SK-N-SH (cell line): ENCODE measurements at regions not wholly inside any gene's neighbourhood (a gene's known extent, or its start where the extent isn't known, plus 50 kb on each side); places are given as distances from the start of the nearest gene placed in this dataset.
"Not testable (repeated sequence)": the region's sequence is repeated elsewhere in the genome, so short reads cannot be mapped to it uniquely, and the experiment has no call there.

Experiments used
- CTCF ChIA-PET: fragments of 300-600, 350-600 bp; formaldehyde crosslinking; extraction: SDS; loops from one replicate; lab custom pipeline; 2021; lab: Yijun Ruan, JAX
- POLR2A ChIA-PET: fragments of 350-600 bp; sonication (Branson Sonifier 250); formaldehyde crosslinking; extraction: SDS; loops from one replicate; lab custom pipeline; 2020; ENCODE audit warnings: antibody characterized with exemption, inconsistent platforms; lab: Yijun Ruan, JAX
- DNase-seq: peaks from one replicate; pipeline ENCODE4 v3.0.0; 2012
- H2AFZ ChIP-seq: fragments of 200-600 bp; sonication (generic); 2 replicates; pipeline ENCODE4 v1.8.1; 2016; ENCODE audit warnings: antibody characterized with exemption, mild to moderate bottlenecking, low read depth
- H3F3A ChIP-seq: fragments of 200-600 bp; sonication (generic); replicated peaks from 2 replicates; pipeline ENCODE3; 2016; ENCODE audit warnings: antibody characterized with exemption, mild to moderate bottlenecking; ENCODE audit not compliant: insufficient read depth
- H3K27ac ChIP-seq, 2 experiments: fragments of 200-500 bp in 1 of 2; fragments of 200-600 bp in 1 of 2; sonication (Bioruptor generic) in 1 of 2; sonication (generic), shearing (Covaris generic) in 1 of 2; 2 replicates each; pipeline versions ENCODE4 v1.5.1 to v1.6.1; 2014 to 2016; ENCODE audit warnings: low read depth in 2 of 2, inconsistent platforms in 1 of 2, low read length in 1 of 2, mild to moderate bottlenecking in 1 of 2, mixed read lengths in 1 of 2
- H3K27me3 ChIP-seq: fragments of 200-600 bp; sonication (generic), shearing (Covaris generic); 2 replicates; pipeline ENCODE4 v1.6.1; 2016; ENCODE audit warnings: mixed run types; ENCODE audit not compliant: insufficient read depth
- H3K36me3 ChIP-seq, 2 experiments: fragments of 200-500 bp in 1 of 2; fragments of 200-600 bp in 1 of 2; sonication (Bioruptor generic) in 1 of 2; sonication (generic) in 1 of 2; replicated peaks in 1 of 2; 2 replicates each; pipeline versions ENCODE3 to v1.5.1; 2014 to 2016; ENCODE audit warnings: low read length in 1 of 2, mild to moderate bottlenecking in 1 of 2; ENCODE audit not compliant: insufficient read depth in 2 of 2, control insufficient read depth in 1 of 2
- H3K4me1 ChIP-seq, 2 experiments: fragments of 200-500 bp in 1 of 2; fragments of 200-600 bp in 1 of 2; sonication (Bioruptor generic) in 1 of 2; sonication (generic), shearing (Covaris generic) in 1 of 2; 2 replicates each; pipeline versions ENCODE4 v1.5.1 to v1.6.1; 2014 to 2016; ENCODE audit warnings: low read depth in 1 of 2, low read length in 1 of 2, mixed run types in 1 of 2; ENCODE audit not compliant: insufficient read depth in 2 of 2, control insufficient read depth in 1 of 2
- H3K4me2 ChIP-seq: fragments of 200-600 bp; sonication (generic), shearing (Covaris generic); 2 replicates; pipeline ENCODE4 v1.6.1; 2017; ENCODE audit warnings: mixed run types
- H3K4me3 ChIP-seq, 2 experiments: fragments of 200-500 bp in 1 of 2; fragments of 200-600 bp in 1 of 2; sonication (Bioruptor generic) in 1 of 2; sonication (generic), shearing (Covaris generic) in 1 of 2; 2 replicates each; pipeline versions ENCODE4 v1.5.1 to v1.8.1; 2014 to 2016; ENCODE audit warnings: low read depth in 2 of 2, inconsistent platforms in 1 of 2, low read length in 1 of 2, mild to moderate bottlenecking in 1 of 2, mixed read lengths in 1 of 2, moderate library complexity in 1 of 2
- H3K79me2 ChIP-seq: fragments of 200-600 bp; sonication (generic); 2 replicates; pipeline ENCODE4 v1.8.1; 2017; ENCODE audit warnings: mild to moderate bottlenecking; ENCODE audit not compliant: insufficient read depth
- H3K9ac ChIP-seq: fragments of 200-600 bp; sonication (generic); 2 replicates; pipeline ENCODE4 v1.6.1; 2017; ENCODE audit warnings: mixed run types
- H3K9me2 ChIP-seq: fragments of 200-600 bp; sonication (generic); 2 replicates; pipeline ENCODE4 v1.6.1; 2017; ENCODE audit warnings: mixed run types
- H3K9me3 ChIP-seq: fragments of 200-600 bp; sonication (generic); 2 replicates; pipeline ENCODE4 v1.6.1; 2017; ENCODE audit warnings: mixed run types, mild to moderate bottlenecking, moderate library complexity
- H4K20me1 ChIP-seq: fragments of 200-600 bp; sonication (generic); 2 replicates; pipeline ENCODE4 v1.6.1; 2017; ENCODE audit warnings: mild to moderate bottlenecking, mixed run types; ENCODE audit not compliant: insufficient read depth
- EZH2phosphoT487 ChIP-seq: fragments of 200-600 bp; sonication (generic); IDR thresholded peaks from 2 replicates; pipeline ENCODE4 v1.6.1; 2017; ENCODE audit warnings: low read depth, mixed run types, mild to moderate bottlenecking, antibody characterized with exemption, moderate library complexity, borderline replicate concordance
- FOSL2 ChIP-seq: IDR thresholded peaks from 2 replicates; pipeline ENCODE4 v1.4.0; 2012; ENCODE audit warnings: low read depth, mild to moderate bottlenecking, moderate library complexity, borderline replicate concordance
- FOXM1 ChIP-seq: IDR thresholded peaks from 2 replicates; pipeline ENCODE4 v1.4.0; 2012; ENCODE audit warnings: low read depth, mild to moderate bottlenecking
- GATA2 ChIP-seq: sonication (generic); formaldehyde crosslinking; IDR thresholded peaks from 2 replicates; pipeline ENCODE4 v1.5.0; 2020; ENCODE audit warnings: mild to moderate bottlenecking, missing genetic modification reagents
- MAX ChIP-seq: IDR thresholded peaks from 2 replicates; pipeline ENCODE4 v1.4.0; 2012; ENCODE audit warnings: low read depth
- NRF1 ChIP-seq: IDR thresholded peaks from 2 replicates; pipeline ENCODE4 v1.6.1; 2012; ENCODE audit warnings: low read depth, mild to moderate bottlenecking, low read length
- POLR2AphosphoS5 ChIP-seq: IDR thresholded peaks from 2 replicates; pipeline ENCODE4 v1.6.1; 2012; ENCODE audit warnings: low read depth, low read length
- RAD21 ChIP-seq: IDR thresholded peaks from 2 replicates; pipeline ENCODE4 v1.6.1; 2012; ENCODE audit warnings: mild to moderate bottlenecking, low read length
- RFX5 ChIP-seq: IDR thresholded peaks from 2 replicates; pipeline ENCODE4 v1.6.1; 2012; ENCODE audit warnings: mild to moderate bottlenecking, improper control_type of control experiment, low read length
- RXRA ChIP-seq: IDR thresholded peaks from 2 replicates; pipeline ENCODE4 v1.4.0; 2012; ENCODE audit warnings: low read depth, mild to moderate bottlenecking, borderline replicate concordance
- SMC3 ChIP-seq: IDR thresholded peaks from 2 replicates; pipeline ENCODE4 v1.6.1; 2012; ENCODE audit warnings: low read depth, low read length, improper control_type of control experiment
- ZBTB33 ChIP-seq: IDR thresholded peaks from 2 replicates; pipeline ENCODE4 v1.4.0; 2012; ENCODE audit warnings: low read depth, borderline replicate concordance
- WGBS: methylation state at CpG from one replicate; pipeline ENCODE4 v1.1.6; 2017; ENCODE audit warnings: low lambda C conversion rate; 5-methylcytosine and 5-hydroxymethylcytosine counted together
- TF ChIP-seq, protein P1 (sequence below): fragments of 200-600 bp; sonication (generic); IDR thresholded peaks from 2 replicates; pipeline ENCODE4 v1.6.1; 2017; ENCODE audit warnings: antibody characterized with exemption, mild to moderate bottlenecking, moderate library complexity
- TF ChIP-seq, protein P2 (sequence below): IDR thresholded peaks from 2 replicates; pipeline ENCODE4; 2012

DNA sequence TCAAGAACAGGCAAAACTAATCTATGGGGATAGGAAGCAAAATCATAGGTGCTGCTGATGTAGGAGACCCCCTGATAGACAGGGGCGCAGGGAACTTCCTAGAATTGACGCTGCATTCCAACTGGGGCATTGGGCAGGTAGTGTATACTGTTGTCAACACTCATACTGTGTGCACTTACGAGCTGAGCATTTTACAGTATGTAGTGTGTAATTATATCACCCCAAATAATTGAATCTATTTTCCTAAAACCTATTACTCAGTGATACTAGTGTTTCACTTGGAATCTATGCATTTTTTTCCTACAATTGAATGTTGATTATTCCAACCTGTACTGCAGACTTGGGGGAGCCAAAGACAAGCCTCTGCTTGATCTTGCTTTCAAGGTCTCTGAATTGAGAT is 207.0 kb upstream of the PRKCQ start:
- ChIA-PET POLR2A (no interaction called here), CTCF (interaction anchor here (0.8 to 2.4 kb wide), 10 partner anchors 8 to 633 kb away, joined by 3 to 13 read pairs (median 3); no protein-coding TSS in a partner anchor)
- H3K4me3 ChIP-seq, result no peak overlapping the region
- TF ChIP-seq MAX, result no peak
- no peak for TF ChIP-seq EZH2phosphoT487
- no peak for TF ChIP-seq FOXM1
- TF ChIP-seq POLR2AphosphoS5, result no peak
- TF ChIP-seq SMC3, result no peak
- no peak for TF ChIP-seq FOSL2
- no peaks in the 10 kb centered on the region for H3F3A ChIP-seq
- no peak overlapping the region for H3K9ac ChIP-seq
- no peak overlapping the region; the same call in 1 of the 2 replicates for H2AFZ ChIP-seq
- H3K9me3 ChIP-seq, result no peaks in the 10 kb centered on the region
- no peaks in the 10 kb centered on the region; a peak in 2 of 4 replicates for H3K4me1 ChIP-seq
- WGBS, result 92% methylated on average over 3 of the region's 3 CpGs
- no peaks in the 10 kb centered on the region for H4K20me1 ChIP-seq
- H3K9me2 ChIP-seq, result no peaks in the 10 kb centered on the region
- no peaks in the 10 kb centered on the region for H3K79me2 ChIP-seq
- no peaks in the 10 kb centered on the region for H3K36me3 ChIP-seq
- no peak for DNase-seq
- H3K27me3 ChIP-seq, result no peaks in the 10 kb centered on the region
- no peak overlapping the region for H3K27ac ChIP-seq
- H3K4me2 ChIP-seq, result peak overlapping the region; percentile 59; the same call in 1 of the 2 replicates

DNA sequence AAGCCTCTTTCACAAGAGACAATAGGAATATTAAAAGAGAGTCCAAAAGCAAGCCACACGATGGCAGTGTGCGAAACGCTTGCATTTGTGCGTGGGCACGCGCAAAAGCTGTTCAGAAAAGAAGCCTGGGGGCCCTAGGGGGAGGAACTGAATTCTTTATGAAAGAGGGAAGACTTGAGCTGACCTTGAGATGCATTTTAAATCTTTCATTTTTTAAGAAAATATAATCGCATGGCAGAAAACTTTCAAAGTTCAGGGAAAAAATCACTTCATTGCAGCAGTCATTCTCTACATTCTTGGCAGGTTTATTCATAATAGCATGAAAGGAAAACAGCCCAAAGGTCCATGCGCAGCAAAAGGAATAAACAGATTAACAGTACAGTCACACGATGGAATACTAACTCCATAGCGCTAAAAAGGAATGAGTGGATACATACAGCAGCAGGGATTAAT is 206.5 kb upstream of the PRKCQ start:
- POLR2A ChIA-PET, result no interaction called here
- Histone ChIP-seq H3K9ac (no peak overlapping the region), H3K4me3 (peak overlapping the region in 1 of 2 experiments; percentile 14; a peak in 2 of 4 replicates), H4K20me1 (no peaks in the 10 kb centered on the region), H2AFZ (no peak overlapping the region; the same call in 1 of the 2 replicates), H3K9me3 (no peaks in the 10 kb centered on the region), H3F3A (no peaks in the 10 kb centered on the region), H3K27me3 (no peaks in the 10 kb centered on the region), H3K36me3 (no peaks in the 10 kb centered on the region), H3K27ac (no peak overlapping the region), H3K9me2 (no peaks in the 10 kb centered on the region), H3K79me2 (no peaks in the 10 kb centered on the region), H3K4me1 (no peaks in the 10 kb centered on the region; a peak in 2 of 4 replicates), H3K4me2 (peak overlapping the region; percentile 59)
- CTCF ChIA-PET, result interaction anchor here (0.7 to 2.4 kb wide), 11 partner anchors 9 to 633 kb away, joined by 3 to 13 read pairs (median 3); no protein-coding TSS in a partner anchor
- 12% methylated on average over 10 of the region's 10 CpGs for WGBS
- DNase-seq, result peak; percentile 20
- TF ChIP-seq RXRA, result no peak
- no peak for TF ChIP-seq ZBTB33
- TF ChIP-seq GATA2 (CRISPR knock-in tag), result no peak
- TF ChIP-seq SMC3, result peak; percentile 34
- TF ChIP-seq, protein P1, sequence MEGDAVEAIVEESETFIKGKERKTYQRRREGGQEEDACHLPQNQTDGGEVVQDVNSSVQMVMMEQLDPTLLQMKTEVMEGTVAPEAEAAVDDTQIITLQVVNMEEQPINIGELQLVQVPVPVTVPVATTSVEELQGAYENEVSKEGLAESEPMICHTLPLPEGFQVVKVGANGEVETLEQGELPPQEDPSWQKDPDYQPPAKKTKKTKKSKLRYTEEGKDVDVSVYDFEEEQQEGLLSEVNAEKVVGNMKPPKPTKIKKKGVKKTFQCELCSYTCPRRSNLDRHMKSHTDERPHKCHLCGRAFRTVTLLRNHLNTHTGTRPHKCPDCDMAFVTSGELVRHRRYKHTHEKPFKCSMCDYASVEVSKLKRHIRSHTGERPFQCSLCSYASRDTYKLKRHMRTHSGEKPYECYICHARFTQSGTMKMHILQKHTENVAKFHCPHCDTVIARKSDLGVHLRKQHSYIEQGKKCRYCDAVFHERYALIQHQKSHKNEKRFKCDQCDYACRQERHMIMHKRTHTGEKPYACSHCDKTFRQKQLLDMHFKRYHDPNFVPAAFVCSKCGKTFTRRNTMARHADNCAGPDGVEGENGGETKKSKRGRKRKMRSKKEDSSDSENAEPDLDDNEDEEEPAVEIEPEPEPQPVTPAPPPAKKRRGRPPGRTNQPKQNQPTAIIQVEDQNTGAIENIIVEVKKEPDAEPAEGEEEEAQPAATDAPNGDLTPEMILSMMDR, result peak; percentile 70
- TF ChIP-seq NRF1, result peak; percentile 21
- TF ChIP-seq RAD21, result peak; percentile 60
- TF ChIP-seq RFX5, result no peak
- TF ChIP-seq FOXM1, result no peak
- TF ChIP-seq, protein P2, sequence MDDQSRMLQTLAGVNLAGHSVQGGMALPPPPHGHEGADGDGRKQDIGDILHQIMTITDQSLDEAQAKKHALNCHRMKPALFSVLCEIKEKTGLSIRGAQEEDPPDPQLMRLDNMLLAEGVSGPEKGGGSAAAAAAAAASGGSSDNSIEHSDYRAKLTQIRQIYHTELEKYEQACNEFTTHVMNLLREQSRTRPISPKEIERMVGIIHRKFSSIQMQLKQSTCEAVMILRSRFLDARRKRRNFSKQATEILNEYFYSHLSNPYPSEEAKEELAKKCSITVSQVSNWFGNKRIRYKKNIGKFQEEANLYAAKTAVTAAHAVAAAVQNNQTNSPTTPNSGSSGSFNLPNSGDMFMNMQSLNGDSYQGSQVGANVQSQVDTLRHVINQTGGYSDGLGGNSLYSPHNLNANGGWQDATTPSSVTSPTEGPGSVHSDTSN, result no peak
- 0 out of 2 replicates have a peak, but pooled peaks have one; percentile 3 for TF ChIP-seq FOSL2

- H4K20me1 ChIP-seq, H3K36me3 ChIP-seq, H3K27ac ChIP-seq, H3K79me2 ChIP-seq, H3K9me3 ChIP-seq, H3F3A ChIP-seq, H3K27me3 ChIP-seq, DNase-seq, POLR2A ChIA-PET, H3K4me3 ChIP-seq, H3K4me2 ChIP-seq, H3K4me1 ChIP-seq, H2AFZ ChIP-seq, H3K9me2 ChIP-seq, H3K9ac ChIP-seq: not testable (repeated sequence)
- CTCF ChIA-PET, result interaction anchor here (0.8 to 1.0 kb wide), 2 partner anchors 112 to 117 kb away, joined by 3 read pairs; no protein-coding TSS in a partner anchor
- 71% methylated on average over 8 of the region's 8 CpGs for WGBS
Observed at GRCh38 chr10:6784429-6784828, 204.4 kb upstream of the PRKCQ start.
